ENCODE measurements at regions not wholly inside any gene's neighbourhood (a gene's known extent, or its start where the extent isn't known, plus 50 kb on each side); places are given as distances from the start of the nearest gene placed in this dataset.

GRCh38 chr3:73955494-73956070, 330.8 kb upstream of the PDZRN3 start:
- Histone ChIP-seq H3K4me1 (ENCODE audit: insufficient read depth, low read length) (no peaks in the 10 kb centered on the region), H4K8ac (replicated peaks; ENCODE audit: insufficient read length, low read depth, low read length) (no peak overlapping the region), H4K5ac (ENCODE audit: insufficient read length, low read depth, low read length) (no peak overlapping the region), H3K9me3 (ENCODE audit: control insufficient read depth, low read depth, low read length) (no peaks in the 10 kb centered on the region), H3K18ac (ENCODE audit: insufficient read length, low read depth, low read length) (no peak overlapping the region), H2AK5ac (ENCODE audit: insufficient read length, low read length) (no peak overlapping the region), H2BK120ac (ENCODE audit: low read depth, low read length, poor library complexity, severe bottlenecking) (no peak overlapping the region), H3K27me3 (ENCODE audit: insufficient read depth, low read length) (no peaks in the 10 kb centered on the region), H4K91ac (ENCODE audit: insufficient read length, low read depth, low read length) (no peak overlapping the region), H3K4ac (ENCODE audit: low read depth, low read length) (no peak overlapping the region), H3K14ac (ENCODE audit: insufficient read depth, low read length) (no peak overlapping the region), H4K20me1 (ENCODE audit: control insufficient read depth, insufficient read depth, insufficient read length) (no peaks in the 10 kb centered on the region), H2BK5ac (ENCODE audit: insufficient read length, low read length) (no peak overlapping the region), H3K23ac (ENCODE audit: insufficient read length, low read depth, low read length) (no peak overlapping the region), H3K79me1 (ENCODE audit: insufficient read depth, low read depth, low read length, poor library complexity, severe bottlenecking) (no peaks in the 10 kb centered on the region), H3K23me2 (ENCODE audit: insufficient read length, low read depth, low read length, poor library complexity, severe bottlenecking) (no peaks in the 10 kb centered on the region), H3K9ac (ENCODE audit: extremely low read depth, insufficient read length, low read length) (no peak overlapping the region), H3K4me2 (ENCODE audit: insufficient read depth, insufficient read length, low read length) (no peak overlapping the region), H2BK20ac (ENCODE audit: low read depth, low read length, poor library complexity, severe bottlenecking) (no peak overlapping the region), H3K56ac (ENCODE audit: insufficient read length, low read depth, low read length) (no peak overlapping the region), H2BK15ac (ENCODE audit: low read depth, low read length) (no peak overlapping the region), H3K79me2 (ENCODE audit: insufficient read depth, low read length) (no peaks in the 10 kb centered on the region), H3K27ac (ENCODE audit: insufficient read length, low read depth, low read length) (no peak overlapping the region), H3T11ph (ENCODE audit: low read length) (no peak overlapping the region), H2AFZ (ENCODE audit: low read length) (no peak overlapping the region), H2BK12ac (ENCODE audit: insufficient read length, low read depth, low read length) (no peak overlapping the region)
- H3K27me3 Mint-ChIP-seq (ENCODE audit: low read depth) = peaks cover 2% of the 10 kb centered on the region; the same call in 1 of the 2 replicates
- TF ChIP-seq CTCF (conservative IDR thresholded peaks at IDR 0.05) = no peak
- H3K36me3 Mint-ChIP-seq (ENCODE audit: insufficient read depth in 1 of 3, low read depth in 3 of 3) = peaks cover 0 to 5% (median 0%) of the 10 kb centered on the region in 3 experiments; a peak in 1 of 7 replicates
- no CpG with 5 or more reads among the region's 2 CpGs for WGBS (ENCODE audit: extremely low coverage, insufficient read length, low lambda C conversion rate)
- no peak overlapping the region for H3K27ac Mint-ChIP-seq
- no peak for DNase-seq
- H3K4me3 Mint-ChIP-seq = no peak overlapping the region
- H3K4me1 Mint-ChIP-seq = peaks cover 4 to 14% of the 10 kb centered on the region in 2 experiments; a peak in 3 of 4 replicates
- H3K9me3 Mint-ChIP-seq = no peaks in the 10 kb centered on the region; a peak in 1 of 5 replicates

All from H9 (cell line).